RWPE1 (cell line): ENCODE measurements at regions not wholly inside any gene's neighbourhood (a gene's known extent, or its start where the extent isn't known, plus 50 kb on each side); places are given as distances from the start of the nearest gene placed in this dataset.

ENCODE experiments used
- CTCF ChIA-PET: fragments of 350-600 bp; sonication (Branson Sonifier 250); formaldehyde crosslinking; extraction: SDS; loops from one replicate; lab custom pipeline; 2021; lab: Yijun Ruan, JAX
- POLR2A ChIA-PET: fragments of 400-600 bp; formaldehyde crosslinking; extraction: SDS; loops from one replicate; lab custom pipeline; 2020; ENCODE audit warnings: antibody characterized with exemption; ENCODE audit not compliant: low non-redundant PET; lab: Yijun Ruan, JAX
- DNase-seq: peaks from one replicate; pipeline ENCODE4 v3.0.0; 2012; ENCODE audit warnings: low spot score
- H3K27ac ChIP-seq: fragments of 450-650 bp; 2 replicates; pipeline ENCODE4 v1.5.1; 2017
- CTCF ChIP-seq: fragments of 450-650 bp; conservative IDR thresholded peaks from 2 replicates; pipeline ENCODE4 v1.5.1; 2017; ENCODE audit warnings: low read depth, mild to moderate bottlenecking

- H3K27ac ChIP-seq: no peak overlapping the region
- no peak for DNase-seq
- ChIA-PET POLR2A (no interaction called here), CTCF (no interaction called here)
- no peak for TF ChIP-seq CTCF
These were observed 235.9 kb downstream of the SHOX start for GRCh38 chrX:866441-866990.

- TF ChIP-seq CTCF: no peak
- ChIA-PET POLR2A (no interaction called here), CTCF (no interaction called here)
- no peak for DNase-seq
- no peak overlapping the region for H3K27ac ChIP-seq
These were observed 234.8 kb downstream of the SHOX start for GRCh38 chrX:865422-865821.

GRCh38 chrX:861921-862320, 231.3 kb downstream of the SHOX start:
- ChIA-PET POLR2A (no interaction called here), CTCF (no interaction called here)
- H3K27ac ChIP-seq: no peak overlapping the region
- no peak for DNase-seq
- TF ChIP-seq CTCF: no peak

GRCh38 chrX:861340-861890, 230.8 kb downstream of the SHOX start:
- ChIA-PET CTCF (no interaction called here), POLR2A (no interaction called here)
- DNase-seq: no peak
- TF ChIP-seq CTCF: no peak
- H3K27ac ChIP-seq: no peak overlapping the region

- no peak for DNase-seq
- POLR2A ChIA-PET: no interaction called here
- CTCF ChIA-PET: no interaction called here
These were observed 228.7 kb downstream of the SHOX start for GRCh38 chrX:859329-859728.

GRCh38 chrX:858542-859078, 228.0 kb downstream of the SHOX start:
- no peak overlapping the region for H3K27ac ChIP-seq
- no peak for DNase-seq
- ChIA-PET POLR2A (no interaction called here), CTCF (no interaction called here)
- TF ChIP-seq CTCF: no peak

More at GRCh38 chrX:859329-859728, 228.7 kb downstream of the SHOX start:
- TF ChIP-seq CTCF: no peak
- H3K27ac ChIP-seq: no peak overlapping the region
